ENCODE measurements at regions not wholly inside any gene's neighbourhood (a gene's known extent, or its start where the extent isn't known, plus 50 kb on each side); places are given as distances from the start of the nearest gene placed in this dataset.

DNA sequence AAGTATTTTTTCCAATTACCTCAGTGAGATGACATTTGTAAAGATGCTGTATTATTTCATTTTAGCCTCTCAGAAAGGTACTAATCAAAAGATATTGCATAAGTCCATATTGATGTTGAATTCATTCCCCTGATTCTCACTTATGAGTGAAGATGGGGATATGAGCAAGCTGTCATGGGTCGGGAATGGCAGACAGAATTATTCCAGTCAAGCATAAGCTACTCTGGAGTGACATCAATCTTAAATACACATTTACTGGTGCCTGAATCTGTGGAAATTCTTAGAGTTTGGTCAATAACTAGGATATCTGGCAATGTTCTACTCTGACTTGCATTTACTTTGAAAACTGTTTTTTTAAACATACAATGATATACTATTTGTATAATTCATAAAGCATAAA is 283.8 kb upstream of the PCDH7 start:
- no peaks in the 10 kb centered on the region for H3K36me3 Mint-ChIP-seq (ENCODE audit: low read depth)
- DNase-seq = no peak
- H3K4me3 Mint-ChIP-seq = no peak overlapping the region
- TF ChIP-seq, protein P1, sequence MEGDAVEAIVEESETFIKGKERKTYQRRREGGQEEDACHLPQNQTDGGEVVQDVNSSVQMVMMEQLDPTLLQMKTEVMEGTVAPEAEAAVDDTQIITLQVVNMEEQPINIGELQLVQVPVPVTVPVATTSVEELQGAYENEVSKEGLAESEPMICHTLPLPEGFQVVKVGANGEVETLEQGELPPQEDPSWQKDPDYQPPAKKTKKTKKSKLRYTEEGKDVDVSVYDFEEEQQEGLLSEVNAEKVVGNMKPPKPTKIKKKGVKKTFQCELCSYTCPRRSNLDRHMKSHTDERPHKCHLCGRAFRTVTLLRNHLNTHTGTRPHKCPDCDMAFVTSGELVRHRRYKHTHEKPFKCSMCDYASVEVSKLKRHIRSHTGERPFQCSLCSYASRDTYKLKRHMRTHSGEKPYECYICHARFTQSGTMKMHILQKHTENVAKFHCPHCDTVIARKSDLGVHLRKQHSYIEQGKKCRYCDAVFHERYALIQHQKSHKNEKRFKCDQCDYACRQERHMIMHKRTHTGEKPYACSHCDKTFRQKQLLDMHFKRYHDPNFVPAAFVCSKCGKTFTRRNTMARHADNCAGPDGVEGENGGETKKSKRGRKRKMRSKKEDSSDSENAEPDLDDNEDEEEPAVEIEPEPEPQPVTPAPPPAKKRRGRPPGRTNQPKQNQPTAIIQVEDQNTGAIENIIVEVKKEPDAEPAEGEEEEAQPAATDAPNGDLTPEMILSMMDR (IDR thresholded peaks at IDR 0.05) = no peak
- H3K4me1 Mint-ChIP-seq (ENCODE audit: low read depth) = no peaks in the 10 kb centered on the region
- H3K27me3 Mint-ChIP-seq (ENCODE audit: insufficient read depth) = no peaks in the 10 kb centered on the region
- peaks cover 9% of the 10 kb centered on the region for H3K9me3 Mint-ChIP-seq
- no peak overlapping the region for H3K27ac Mint-ChIP-seq

- H3K27me3 Mint-ChIP-seq (ENCODE audit: insufficient read depth) = no peaks in the 10 kb centered on the region
- H3K36me3 Mint-ChIP-seq (ENCODE audit: low read depth) = no peaks in the 10 kb centered on the region
- peaks cover 9% of the 10 kb centered on the region for H3K9me3 Mint-ChIP-seq
- no peak overlapping the region for H3K27ac Mint-ChIP-seq
- TF ChIP-seq, protein P1 (IDR thresholded peaks at IDR 0.05) = no peak
- no peak overlapping the region for H3K4me3 Mint-ChIP-seq
- no peaks in the 10 kb centered on the region for H3K4me1 Mint-ChIP-seq (ENCODE audit: low read depth)
- no peak for DNase-seq
These were observed 282.9 kb upstream of the PCDH7 start for GRCh38 chr4:30437316-30437715.

DNA sequence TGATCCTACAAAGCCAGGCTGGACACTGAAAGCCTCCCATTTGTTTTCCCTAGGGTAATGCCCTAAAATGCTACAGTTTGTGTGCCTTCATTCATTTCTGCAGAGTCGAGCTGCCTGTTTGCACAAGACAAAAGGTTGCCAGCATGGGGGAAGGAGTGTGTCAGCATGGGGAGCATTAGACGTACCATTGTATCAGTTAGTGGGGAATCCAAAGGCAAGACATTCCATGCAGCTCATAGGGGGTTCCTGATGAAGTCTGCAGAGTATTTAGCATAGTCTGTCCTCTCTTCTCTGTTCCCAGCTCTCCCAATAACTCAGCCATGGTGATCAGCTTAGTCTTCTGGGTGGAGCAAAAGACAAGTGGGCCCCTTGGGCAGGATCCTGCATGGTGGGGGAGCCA is 276.9 kb upstream of the PCDH7 start:
- no peak overlapping the region for H3K4me3 Mint-ChIP-seq
- H3K9me3 Mint-ChIP-seq = peaks cover 8% of the 10 kb centered on the region
- no peaks in the 10 kb centered on the region for H3K27me3 Mint-ChIP-seq (ENCODE audit: insufficient read depth)
- DNase-seq = no peak
- H3K27ac Mint-ChIP-seq = no peak overlapping the region
- no peaks in the 10 kb centered on the region for H3K4me1 Mint-ChIP-seq (ENCODE audit: low read depth)
- TF ChIP-seq, protein P1 (IDR thresholded peaks at IDR 0.05) = no peak
- H3K36me3 Mint-ChIP-seq (ENCODE audit: low read depth) = no peaks in the 10 kb centered on the region

DNA sequence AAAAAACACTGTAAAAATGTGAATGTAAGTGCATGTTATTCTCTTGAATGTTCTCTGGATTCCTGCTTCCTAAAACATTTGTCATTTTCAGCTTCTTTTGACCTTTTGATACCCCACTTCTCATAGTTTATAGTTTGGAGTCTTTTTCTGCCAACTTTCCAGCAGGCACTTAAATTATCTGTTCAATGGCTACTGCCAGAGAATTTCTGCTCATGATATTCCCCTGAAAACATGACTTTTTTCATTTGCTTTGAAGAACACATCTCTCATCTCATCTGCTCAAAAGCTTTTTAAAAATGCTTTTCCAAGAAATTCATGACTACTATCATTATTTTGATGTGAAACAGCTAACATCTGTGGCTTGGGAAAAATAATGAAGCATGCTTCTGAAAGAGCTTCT is 269.7 kb upstream of the PCDH7 start:
- Mint-ChIP-seq H3K36me3 (ENCODE audit: low read depth) (no peaks in the 10 kb centered on the region), H3K27me3 (ENCODE audit: insufficient read depth) (no peaks in the 10 kb centered on the region), H3K4me3 (no peak overlapping the region), H3K4me1 (ENCODE audit: low read depth) (no peaks in the 10 kb centered on the region), H3K27ac (no peak overlapping the region), H3K9me3 (peaks cover 39% of the 10 kb centered on the region)
- TF ChIP-seq, protein P1 (IDR thresholded peaks at IDR 0.05) = no peak
- DNase-seq = no peak

DNA sequence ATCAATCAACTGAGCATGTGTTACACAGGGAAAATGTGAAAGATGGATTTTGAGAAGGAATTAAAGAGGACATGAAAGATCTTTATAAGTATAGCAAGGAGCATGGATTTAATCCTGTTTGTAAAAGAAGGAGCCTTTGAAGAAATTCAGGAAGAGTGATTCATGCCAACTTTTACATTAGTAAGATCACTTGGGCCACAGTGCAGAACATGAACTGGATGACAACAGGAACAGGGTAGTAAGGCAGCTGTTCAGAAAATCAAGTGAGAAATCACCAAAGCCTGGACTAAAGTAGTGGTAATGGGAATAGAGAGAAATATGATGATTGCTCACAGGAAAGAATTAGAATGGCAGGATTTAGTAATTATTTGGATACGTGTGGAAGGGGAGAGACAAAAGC is 265.7 kb upstream of the PCDH7 start:
- TF ChIP-seq, protein P1 (IDR thresholded peaks at IDR 0.05) = no peak

GRCh38 chr4:30456716-30457115 is 263.5 kb upstream of the PCDH7 start:
- H3K4me1 Mint-ChIP-seq (ENCODE audit: low read depth) = no peaks in the 10 kb centered on the region
- no peaks in the 10 kb centered on the region for H3K36me3 Mint-ChIP-seq (ENCODE audit: low read depth)
- no peak overlapping the region for H3K4me3 Mint-ChIP-seq
- no peak overlapping the region for H3K27ac Mint-ChIP-seq
- H3K9me3 Mint-ChIP-seq = peaks cover 65% of the 10 kb centered on the region
- TF ChIP-seq, protein P1 (IDR thresholded peaks at IDR 0.05) = no peak
- peaks cover 4% of the 10 kb centered on the region; the same call in 1 of the 2 replicates for H3K27me3 Mint-ChIP-seq (ENCODE audit: insufficient read depth)
- no peak for DNase-seq

More for the DNA sequence above, 265.7 kb upstream of the PCDH7 start:
- H3K9me3 Mint-ChIP-seq = peaks cover 56% of the 10 kb centered on the region
- DNase-seq = no peak
- no peaks in the 10 kb centered on the region for H3K36me3 Mint-ChIP-seq (ENCODE audit: low read depth)
- no peak overlapping the region for H3K27ac Mint-ChIP-seq
- no peaks in the 10 kb centered on the region for H3K4me1 Mint-ChIP-seq (ENCODE audit: low read depth)
- no peak overlapping the region for H3K4me3 Mint-ChIP-seq
- H3K27me3 Mint-ChIP-seq (ENCODE audit: insufficient read depth) = no peaks in the 10 kb centered on the region

Data from HFFc6 (cell line).